ENCODE measurements at regions not wholly inside any gene's neighbourhood (a gene's known extent, or its start where the extent isn't known, plus 50 kb on each side); places are given as distances from the start of the nearest gene placed in this dataset.

GRCh38 chr4:138513535-138513934 is 271.4 kb upstream of the SLC7A11 start:
- Histone ChIP-seq H2AFZ (ENCODE audit: low read length) (no peak overlapping the region), H3K4me1 (ENCODE audit: insufficient read depth, low read length, poor library complexity, severe bottlenecking) (no peaks in the 10 kb centered on the region), H3F3A (ENCODE audit: low read depth) (no peaks in the 10 kb centered on the region), H4K20me1 (ENCODE audit: insufficient read depth, low read length, poor library complexity, severe bottlenecking) (no peaks in the 10 kb centered on the region), H3K9me2 (replicated peaks; ENCODE audit: low read depth, low read length) (no peaks in the 10 kb centered on the region), H3K9ac (ENCODE audit: low read depth, low read length, poor library complexity, severe bottlenecking) (no peak overlapping the region), H3K79me2 (ENCODE audit: insufficient read depth, low read length) (no peaks in the 10 kb centered on the region), H3K36me3 (ENCODE audit: insufficient read depth, low read length) (no peaks in the 10 kb centered on the region), H3K27me3 (ENCODE audit: insufficient read depth, low read length, poor library complexity, severe bottlenecking) (no peaks in the 10 kb centered on the region), H3K4me2 (ENCODE audit: low read depth, low read length, poor library complexity, severe bottlenecking) (no peak overlapping the region), H3K9me3 (ENCODE audit: insufficient read depth, low read depth, low read length) (no peaks in the 10 kb centered on the region), H3K4me3 (ENCODE audit: low read length, poor library complexity, severe bottlenecking) (no peak overlapping the region)
- no peak for TF ChIP-seq EZH2phosphoT487 (IDR thresholded peaks at IDR 0.05; ENCODE audit: borderline replicate concordance)
- TF ChIP-seq, protein P1, sequence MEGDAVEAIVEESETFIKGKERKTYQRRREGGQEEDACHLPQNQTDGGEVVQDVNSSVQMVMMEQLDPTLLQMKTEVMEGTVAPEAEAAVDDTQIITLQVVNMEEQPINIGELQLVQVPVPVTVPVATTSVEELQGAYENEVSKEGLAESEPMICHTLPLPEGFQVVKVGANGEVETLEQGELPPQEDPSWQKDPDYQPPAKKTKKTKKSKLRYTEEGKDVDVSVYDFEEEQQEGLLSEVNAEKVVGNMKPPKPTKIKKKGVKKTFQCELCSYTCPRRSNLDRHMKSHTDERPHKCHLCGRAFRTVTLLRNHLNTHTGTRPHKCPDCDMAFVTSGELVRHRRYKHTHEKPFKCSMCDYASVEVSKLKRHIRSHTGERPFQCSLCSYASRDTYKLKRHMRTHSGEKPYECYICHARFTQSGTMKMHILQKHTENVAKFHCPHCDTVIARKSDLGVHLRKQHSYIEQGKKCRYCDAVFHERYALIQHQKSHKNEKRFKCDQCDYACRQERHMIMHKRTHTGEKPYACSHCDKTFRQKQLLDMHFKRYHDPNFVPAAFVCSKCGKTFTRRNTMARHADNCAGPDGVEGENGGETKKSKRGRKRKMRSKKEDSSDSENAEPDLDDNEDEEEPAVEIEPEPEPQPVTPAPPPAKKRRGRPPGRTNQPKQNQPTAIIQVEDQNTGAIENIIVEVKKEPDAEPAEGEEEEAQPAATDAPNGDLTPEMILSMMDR (conservative IDR thresholded peaks at IDR 0.05; ENCODE audit: low read length), result no peak

GRCh38 chr4:138512756-138513155 is 270.6 kb upstream of the SLC7A11 start:
- H3K79me2 ChIP-seq (ENCODE audit: insufficient read depth, low read length), result no peaks in the 10 kb centered on the region
- no peaks in the 10 kb centered on the region for H3K36me3 ChIP-seq (ENCODE audit: insufficient read depth, low read length)
- H3K4me2 ChIP-seq (ENCODE audit: low read depth, low read length, poor library complexity, severe bottlenecking), result no peak overlapping the region
- no peak overlapping the region for H3K4me3 ChIP-seq (ENCODE audit: low read length, poor library complexity, severe bottlenecking)
- TF ChIP-seq, protein P1 (conservative IDR thresholded peaks at IDR 0.05; ENCODE audit: low read length), result no peak
- no peak for TF ChIP-seq EZH2phosphoT487 (IDR thresholded peaks at IDR 0.05; ENCODE audit: borderline replicate concordance)
- no peaks in the 10 kb centered on the region for H3K4me1 ChIP-seq (ENCODE audit: insufficient read depth, low read length, poor library complexity, severe bottlenecking)
- H2AFZ ChIP-seq (ENCODE audit: low read length), result no peak overlapping the region
- H4K20me1 ChIP-seq (ENCODE audit: insufficient read depth, low read length, poor library complexity, severe bottlenecking), result no peaks in the 10 kb centered on the region
- no peaks in the 10 kb centered on the region for H3K9me2 ChIP-seq (replicated peaks; ENCODE audit: low read depth, low read length)
- no peaks in the 10 kb centered on the region for H3F3A ChIP-seq (ENCODE audit: low read depth)
- no peaks in the 10 kb centered on the region for H3K27me3 ChIP-seq (ENCODE audit: insufficient read depth, low read length, poor library complexity, severe bottlenecking)
- no peak overlapping the region for H3K9ac ChIP-seq (ENCODE audit: low read depth, low read length, poor library complexity, severe bottlenecking)
- no peaks in the 10 kb centered on the region for H3K9me3 ChIP-seq (ENCODE audit: insufficient read depth, low read depth, low read length)

DNA sequence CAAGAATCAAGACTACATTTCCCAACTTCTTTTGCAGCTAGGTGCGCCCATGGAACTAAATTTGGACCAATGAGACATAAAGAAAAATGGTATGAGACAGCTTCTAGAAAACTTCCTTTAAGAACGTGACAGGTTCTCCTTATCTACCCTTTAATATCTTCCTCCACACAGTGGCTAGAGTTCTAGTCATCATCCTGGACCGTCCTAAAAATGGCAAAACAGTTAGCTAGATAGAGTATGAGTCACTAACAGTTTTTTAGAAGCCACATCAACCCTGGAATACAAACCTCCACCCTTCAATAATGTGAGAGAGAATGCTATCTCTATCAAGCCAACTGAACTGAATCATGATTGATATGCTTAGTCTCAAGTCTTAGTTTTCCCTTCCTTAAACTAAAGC is 267.9 kb upstream of the SLC7A11 start:
- Histone ChIP-seq H3K9me3 (ENCODE audit: insufficient read depth, low read depth, low read length) (no peaks in the 10 kb centered on the region), H3K9me2 (replicated peaks; ENCODE audit: low read depth, low read length) (no peaks in the 10 kb centered on the region), H4K20me1 (ENCODE audit: insufficient read depth, low read length, poor library complexity, severe bottlenecking) (no peaks in the 10 kb centered on the region), H3K79me2 (ENCODE audit: insufficient read depth, low read length) (no peaks in the 10 kb centered on the region), H3K4me3 (ENCODE audit: low read length, poor library complexity, severe bottlenecking) (no peak overlapping the region), H2AFZ (ENCODE audit: low read length) (no peak overlapping the region), H3K27me3 (ENCODE audit: insufficient read depth, low read length, poor library complexity, severe bottlenecking) (no peaks in the 10 kb centered on the region), H3K4me2 (ENCODE audit: low read depth, low read length, poor library complexity, severe bottlenecking) (no peak overlapping the region), H3K4me1 (ENCODE audit: insufficient read depth, low read length, poor library complexity, severe bottlenecking) (no peaks in the 10 kb centered on the region), H3K36me3 (ENCODE audit: insufficient read depth, low read length) (no peaks in the 10 kb centered on the region), H3K9ac (ENCODE audit: low read depth, low read length, poor library complexity, severe bottlenecking) (no peak overlapping the region), H3F3A (ENCODE audit: low read depth) (no peaks in the 10 kb centered on the region)
- TF ChIP-seq, protein P1 (conservative IDR thresholded peaks at IDR 0.05; ENCODE audit: low read length), result no peak
- no peak for TF ChIP-seq EZH2phosphoT487 (IDR thresholded peaks at IDR 0.05; ENCODE audit: borderline replicate concordance)
